ENCODE measurements at regions not wholly inside any gene's neighbourhood (a gene's known extent, or its start where the extent isn't known, plus 50 kb on each side); places are given as distances from the start of the nearest gene placed in this dataset.

GRCh38 chr1:238465449-238465848 is 574.7 kb upstream of the ZP4 start:
- TF ChIP-seq EZH2phosphoT487 (IDR thresholded peaks at IDR 0.05; ENCODE audit: low read length) (no peak), CTCF (IDR thresholded peaks at IDR 0.05; ENCODE audit: low read length) (no peak)

All from MM.1S (cell line).